SK-N-SH (cell line): ENCODE measurements at regions not wholly inside any gene's neighbourhood (a gene's known extent, or its start where the extent isn't known, plus 50 kb on each side); places are given as distances from the start of the nearest gene placed in this dataset.

Experiments
- CTCF ChIA-PET: fragments of 300-600, 350-600 bp; formaldehyde crosslinking; extraction: SDS; loops from one replicate; lab custom pipeline; 2021; lab: Yijun Ruan, JAX
- POLR2A ChIA-PET: fragments of 350-600 bp; sonication (Branson Sonifier 250); formaldehyde crosslinking; extraction: SDS; loops from one replicate; lab custom pipeline; 2020; ENCODE audit warnings: antibody characterized with exemption, inconsistent platforms; lab: Yijun Ruan, JAX
- DNase-seq: peaks from one replicate; pipeline ENCODE4 v3.0.0; 2012
- H2AFZ ChIP-seq: fragments of 200-600 bp; sonication (generic); 2 replicates; pipeline ENCODE4 v1.8.1; 2016; ENCODE audit warnings: antibody characterized with exemption, mild to moderate bottlenecking, low read depth
- H3F3A ChIP-seq: fragments of 200-600 bp; sonication (generic); replicated peaks from 2 replicates; pipeline ENCODE3; 2016; ENCODE audit warnings: antibody characterized with exemption, mild to moderate bottlenecking; ENCODE audit not compliant: insufficient read depth
- H3K27ac ChIP-seq, 2 experiments: fragments of 200-500 bp in 1 of 2; fragments of 200-600 bp in 1 of 2; sonication (Bioruptor generic) in 1 of 2; sonication (generic), shearing (Covaris generic) in 1 of 2; 2 replicates each; pipeline versions ENCODE4 v1.5.1 to v1.6.1; 2014 to 2016; ENCODE audit warnings: low read depth in 2 of 2, inconsistent platforms in 1 of 2, low read length in 1 of 2, mild to moderate bottlenecking in 1 of 2, mixed read lengths in 1 of 2
- H3K27me3 ChIP-seq: fragments of 200-600 bp; sonication (generic), shearing (Covaris generic); 2 replicates; pipeline ENCODE4 v1.6.1; 2016; ENCODE audit warnings: mixed run types; ENCODE audit not compliant: insufficient read depth
- H3K36me3 ChIP-seq, 2 experiments: fragments of 200-500 bp in 1 of 2; fragments of 200-600 bp in 1 of 2; sonication (Bioruptor generic) in 1 of 2; sonication (generic) in 1 of 2; replicated peaks in 1 of 2; 2 replicates each; pipeline versions ENCODE3 to v1.5.1; 2014 to 2016; ENCODE audit warnings: low read length in 1 of 2, mild to moderate bottlenecking in 1 of 2; ENCODE audit not compliant: insufficient read depth in 2 of 2, control insufficient read depth in 1 of 2
- H3K4me1 ChIP-seq, 2 experiments: fragments of 200-500 bp in 1 of 2; fragments of 200-600 bp in 1 of 2; sonication (Bioruptor generic) in 1 of 2; sonication (generic), shearing (Covaris generic) in 1 of 2; 2 replicates each; pipeline versions ENCODE4 v1.5.1 to v1.6.1; 2014 to 2016; ENCODE audit warnings: low read depth in 1 of 2, low read length in 1 of 2, mixed run types in 1 of 2; ENCODE audit not compliant: insufficient read depth in 2 of 2, control insufficient read depth in 1 of 2
- H3K4me2 ChIP-seq: fragments of 200-600 bp; sonication (generic), shearing (Covaris generic); 2 replicates; pipeline ENCODE4 v1.6.1; 2017; ENCODE audit warnings: mixed run types
- H3K4me3 ChIP-seq, 2 experiments: fragments of 200-500 bp in 1 of 2; fragments of 200-600 bp in 1 of 2; sonication (Bioruptor generic) in 1 of 2; sonication (generic), shearing (Covaris generic) in 1 of 2; 2 replicates each; pipeline versions ENCODE4 v1.5.1 to v1.8.1; 2014 to 2016; ENCODE audit warnings: low read depth in 2 of 2, inconsistent platforms in 1 of 2, low read length in 1 of 2, mild to moderate bottlenecking in 1 of 2, mixed read lengths in 1 of 2, moderate library complexity in 1 of 2
- H3K79me2 ChIP-seq: fragments of 200-600 bp; sonication (generic); 2 replicates; pipeline ENCODE4 v1.8.1; 2017; ENCODE audit warnings: mild to moderate bottlenecking; ENCODE audit not compliant: insufficient read depth
- H3K9ac ChIP-seq: fragments of 200-600 bp; sonication (generic); 2 replicates; pipeline ENCODE4 v1.6.1; 2017; ENCODE audit warnings: mixed run types
- H3K9me2 ChIP-seq: fragments of 200-600 bp; sonication (generic); 2 replicates; pipeline ENCODE4 v1.6.1; 2017; ENCODE audit warnings: mixed run types
- H3K9me3 ChIP-seq: fragments of 200-600 bp; sonication (generic); 2 replicates; pipeline ENCODE4 v1.6.1; 2017; ENCODE audit warnings: mixed run types, mild to moderate bottlenecking, moderate library complexity
- H4K20me1 ChIP-seq: fragments of 200-600 bp; sonication (generic); 2 replicates; pipeline ENCODE4 v1.6.1; 2017; ENCODE audit warnings: mild to moderate bottlenecking, mixed run types; ENCODE audit not compliant: insufficient read depth
- CHD2 ChIP-seq: fragments of 150-350 bp; IDR thresholded peaks from 2 replicates; pipeline ENCODE4 v1.6.1; 2018; ENCODE audit warnings: low read length; ENCODE audit not compliant: partially characterized antibody
- ELF1 ChIP-seq: IDR thresholded peaks from 2 replicates; pipeline ENCODE4 v1.4.0; 2012
- EZH2phosphoT487 ChIP-seq: fragments of 200-600 bp; sonication (generic); IDR thresholded peaks from 2 replicates; pipeline ENCODE4 v1.6.1; 2017; ENCODE audit warnings: low read depth, mixed run types, mild to moderate bottlenecking, antibody characterized with exemption, moderate library complexity, borderline replicate concordance
- FOSL2 ChIP-seq: IDR thresholded peaks from 2 replicates; pipeline ENCODE4 v1.4.0; 2012; ENCODE audit warnings: low read depth, mild to moderate bottlenecking, moderate library complexity, borderline replicate concordance
- GABPA ChIP-seq: IDR thresholded peaks from 2 replicates; pipeline ENCODE4 v1.4.0; 2012; ENCODE audit warnings: low read depth, mild to moderate bottlenecking
- JUND ChIP-seq: IDR thresholded peaks from 2 replicates; pipeline ENCODE4 v1.4.0; 2012
- MEF2A ChIP-seq: IDR thresholded peaks from 2 replicates; pipeline ENCODE4 v1.4.0; 2012; ENCODE audit warnings: low read depth, borderline replicate concordance
- MXI1 ChIP-seq: IDR thresholded peaks from 2 replicates; pipeline ENCODE4 v1.6.1; 2012; ENCODE audit warnings: mild to moderate bottlenecking, low read depth, low read length, improper control_type of control experiment
- NFIC ChIP-seq: IDR thresholded peaks from 2 replicates; pipeline ENCODE4 v1.4.0; 2012; ENCODE audit warnings: borderline replicate concordance
- POLR2AphosphoS5 ChIP-seq: IDR thresholded peaks from 2 replicates; pipeline ENCODE4 v1.6.1; 2012; ENCODE audit warnings: low read depth, low read length
- RAD21 ChIP-seq: IDR thresholded peaks from 2 replicates; pipeline ENCODE4 v1.6.1; 2012; ENCODE audit warnings: mild to moderate bottlenecking, low read length
- RCOR1 ChIP-seq: fragments of 150-350 bp; IDR thresholded peaks from 2 replicates; pipeline ENCODE4 v1.6.1; 2017; ENCODE audit warnings: antibody characterized with exemption, low read length
- RXRA ChIP-seq: IDR thresholded peaks from 2 replicates; pipeline ENCODE4 v1.4.0; 2012; ENCODE audit warnings: low read depth, mild to moderate bottlenecking, borderline replicate concordance
- TCF12 ChIP-seq: IDR thresholded peaks from 2 replicates; pipeline ENCODE4 v1.4.0; 2012
- WGBS: methylation state at CpG from one replicate; pipeline ENCODE4 v1.1.6; 2017; ENCODE audit warnings: low lambda C conversion rate; 5-methylcytosine and 5-hydroxymethylcytosine counted together
- TF ChIP-seq, protein P1 (sequence below): fragments of 150-350 bp; IDR thresholded peaks from 2 replicates; pipeline ENCODE4 v1.6.1; 2016; ENCODE audit warnings: mild to moderate bottlenecking, low read depth, low read length
- TF ChIP-seq, protein P2 (sequence below): fragments of 200-600 bp; sonication (generic); IDR thresholded peaks from 2 replicates; pipeline ENCODE4 v1.6.1; 2017; ENCODE audit warnings: antibody characterized with exemption, mild to moderate bottlenecking, moderate library complexity
- TF ChIP-seq, protein P3 (sequence below): IDR thresholded peaks from 2 replicates; pipeline ENCODE4 v1.6.1; 2012; ENCODE audit warnings: mild to moderate bottlenecking, low read depth, low read length, moderate library complexity
- TF ChIP-seq, protein P4 (sequence below): IDR thresholded peaks from 2 replicates; pipeline ENCODE4 v1.4.0; 2012; ENCODE audit warnings: low read depth

DNA sequence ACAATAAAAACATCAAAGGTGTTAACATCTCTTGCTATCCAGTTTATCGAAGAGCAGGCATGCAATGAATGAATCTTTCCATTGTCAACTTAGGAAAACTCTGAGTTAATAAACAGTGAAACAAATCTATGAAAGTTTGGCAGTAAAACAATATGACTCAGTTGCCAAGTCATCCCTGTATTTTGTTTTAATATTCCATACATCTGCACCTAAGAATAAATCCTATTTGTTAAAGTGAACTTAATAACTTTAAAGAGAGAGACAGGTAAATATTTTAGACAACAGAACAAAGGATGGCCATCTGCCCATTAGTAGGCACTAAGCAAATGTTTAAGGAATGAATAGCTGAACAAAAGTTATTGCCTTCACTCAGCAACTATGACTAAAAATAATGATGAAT lies 700.5 kb upstream of the CELF2 start (continued):
- TF ChIP-seq, protein P1, sequence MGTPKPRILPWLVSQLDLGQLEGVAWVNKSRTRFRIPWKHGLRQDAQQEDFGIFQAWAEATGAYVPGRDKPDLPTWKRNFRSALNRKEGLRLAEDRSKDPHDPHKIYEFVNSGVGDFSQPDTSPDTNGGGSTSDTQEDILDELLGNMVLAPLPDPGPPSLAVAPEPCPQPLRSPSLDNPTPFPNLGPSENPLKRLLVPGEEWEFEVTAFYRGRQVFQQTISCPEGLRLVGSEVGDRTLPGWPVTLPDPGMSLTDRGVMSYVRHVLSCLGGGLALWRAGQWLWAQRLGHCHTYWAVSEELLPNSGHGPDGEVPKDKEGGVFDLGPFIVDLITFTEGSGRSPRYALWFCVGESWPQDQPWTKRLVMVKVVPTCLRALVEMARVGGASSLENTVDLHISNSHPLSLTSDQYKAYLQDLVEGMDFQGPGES = no peak
- TF ChIP-seq RAD21 (no peak), NFIC (no peak), MEF2A (no peak), EZH2phosphoT487 (no peak), RXRA (no peak)
- TF ChIP-seq, protein P2, sequence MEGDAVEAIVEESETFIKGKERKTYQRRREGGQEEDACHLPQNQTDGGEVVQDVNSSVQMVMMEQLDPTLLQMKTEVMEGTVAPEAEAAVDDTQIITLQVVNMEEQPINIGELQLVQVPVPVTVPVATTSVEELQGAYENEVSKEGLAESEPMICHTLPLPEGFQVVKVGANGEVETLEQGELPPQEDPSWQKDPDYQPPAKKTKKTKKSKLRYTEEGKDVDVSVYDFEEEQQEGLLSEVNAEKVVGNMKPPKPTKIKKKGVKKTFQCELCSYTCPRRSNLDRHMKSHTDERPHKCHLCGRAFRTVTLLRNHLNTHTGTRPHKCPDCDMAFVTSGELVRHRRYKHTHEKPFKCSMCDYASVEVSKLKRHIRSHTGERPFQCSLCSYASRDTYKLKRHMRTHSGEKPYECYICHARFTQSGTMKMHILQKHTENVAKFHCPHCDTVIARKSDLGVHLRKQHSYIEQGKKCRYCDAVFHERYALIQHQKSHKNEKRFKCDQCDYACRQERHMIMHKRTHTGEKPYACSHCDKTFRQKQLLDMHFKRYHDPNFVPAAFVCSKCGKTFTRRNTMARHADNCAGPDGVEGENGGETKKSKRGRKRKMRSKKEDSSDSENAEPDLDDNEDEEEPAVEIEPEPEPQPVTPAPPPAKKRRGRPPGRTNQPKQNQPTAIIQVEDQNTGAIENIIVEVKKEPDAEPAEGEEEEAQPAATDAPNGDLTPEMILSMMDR = no peak

DNA sequence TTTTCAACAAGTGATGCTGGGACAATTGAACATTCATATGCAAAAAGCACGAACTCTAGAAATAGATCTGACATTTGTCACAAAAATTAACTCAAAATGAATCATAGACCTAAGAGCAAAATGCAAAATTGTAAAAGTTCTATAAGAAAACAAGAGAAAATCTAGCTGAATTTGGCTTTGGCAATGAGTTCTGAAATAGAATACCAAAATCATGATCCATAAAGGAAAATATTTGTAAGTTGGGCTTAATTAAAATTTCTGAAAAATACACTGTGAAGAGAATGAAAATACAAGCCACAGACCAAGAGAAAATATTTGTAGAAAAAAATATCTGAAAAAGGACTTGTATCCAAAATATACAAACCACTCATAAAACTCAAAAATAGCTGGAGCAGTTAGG lies 698.8 kb upstream of the CELF2 start:
- Histone ChIP-seq H3K36me3 (no peaks in the 10 kb centered on the region), H3K9me3 (0 out of 2 replicates have a peak, but pooled peaks cover 4% of the 10 kb centered on the region), H3K4me1 (no peaks in the 10 kb centered on the region), H3K9me2 (no peaks in the 10 kb centered on the region), H3K79me2 (no peaks in the 10 kb centered on the region), H3K27me3 (no peaks in the 10 kb centered on the region), H4K20me1 (no peaks in the 10 kb centered on the region), H3K4me3 (no peak overlapping the region), H3F3A (no peaks in the 10 kb centered on the region), H3K9ac (no peak overlapping the region), H3K4me2 (no peak overlapping the region), H2AFZ (no peak overlapping the region), H3K27ac (no peak overlapping the region)
- POLR2A ChIA-PET = no interaction called here
- CTCF ChIA-PET = no interaction called here
- DNase-seq = no peak
- TF ChIP-seq RCOR1 (no peak), RAD21 (no peak), TCF12 (no peak), CHD2 (no peak), ELF1 (no peak), JUND (no peak)
- TF ChIP-seq, protein P2 = no peak
- WGBS = 3% methylated on average over 1 of the region's 1 CpG

DNA sequence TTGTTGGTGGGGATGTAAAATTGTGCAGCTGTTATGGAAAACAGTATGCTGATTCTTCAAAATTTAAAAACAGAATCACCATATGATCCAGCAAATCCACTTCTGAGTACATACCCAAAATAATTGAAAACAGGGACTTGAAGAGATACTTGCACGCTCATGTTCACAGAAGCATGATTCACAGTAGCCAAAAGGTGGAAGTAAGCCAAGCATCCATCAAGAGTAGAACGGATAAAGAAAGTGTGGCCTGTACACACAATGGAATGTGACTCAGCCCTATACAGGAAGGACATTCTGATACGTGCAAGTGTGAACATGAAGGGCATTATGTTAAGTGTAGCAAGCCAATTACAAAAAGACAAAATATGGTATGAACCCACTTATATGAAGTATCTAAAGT lies 696.7 kb upstream of the CELF2 start:
- Histone ChIP-seq H3K79me2 (no peaks in the 10 kb centered on the region), H3K36me3 (no peaks in the 10 kb centered on the region), H3K9me2 (no peaks in the 10 kb centered on the region), H3F3A (no peaks in the 10 kb centered on the region), H3K4me1 (no peaks in the 10 kb centered on the region), H3K27ac (no peak overlapping the region), H3K9me3 (0 out of 2 replicates have a peak, but pooled peaks cover 4% of the 10 kb centered on the region), H3K4me3 (no peak overlapping the region), H3K4me2 (no peak overlapping the region), H2AFZ (no peak overlapping the region), H3K27me3 (no peaks in the 10 kb centered on the region), H3K9ac (no peak overlapping the region), H4K20me1 (no peaks in the 10 kb centered on the region)
- WGBS = 5% methylated on average over 3 of the region's 3 CpGs
- CTCF ChIA-PET = no interaction called here
- POLR2A ChIA-PET = no interaction called here
- no peak for DNase-seq
- TF ChIP-seq MXI1 (no peak), FOSL2 (no peak), POLR2AphosphoS5 (no peak), CHD2 (no peak), GABPA (no peak), EZH2phosphoT487 (no peak)
- TF ChIP-seq, protein P3, sequence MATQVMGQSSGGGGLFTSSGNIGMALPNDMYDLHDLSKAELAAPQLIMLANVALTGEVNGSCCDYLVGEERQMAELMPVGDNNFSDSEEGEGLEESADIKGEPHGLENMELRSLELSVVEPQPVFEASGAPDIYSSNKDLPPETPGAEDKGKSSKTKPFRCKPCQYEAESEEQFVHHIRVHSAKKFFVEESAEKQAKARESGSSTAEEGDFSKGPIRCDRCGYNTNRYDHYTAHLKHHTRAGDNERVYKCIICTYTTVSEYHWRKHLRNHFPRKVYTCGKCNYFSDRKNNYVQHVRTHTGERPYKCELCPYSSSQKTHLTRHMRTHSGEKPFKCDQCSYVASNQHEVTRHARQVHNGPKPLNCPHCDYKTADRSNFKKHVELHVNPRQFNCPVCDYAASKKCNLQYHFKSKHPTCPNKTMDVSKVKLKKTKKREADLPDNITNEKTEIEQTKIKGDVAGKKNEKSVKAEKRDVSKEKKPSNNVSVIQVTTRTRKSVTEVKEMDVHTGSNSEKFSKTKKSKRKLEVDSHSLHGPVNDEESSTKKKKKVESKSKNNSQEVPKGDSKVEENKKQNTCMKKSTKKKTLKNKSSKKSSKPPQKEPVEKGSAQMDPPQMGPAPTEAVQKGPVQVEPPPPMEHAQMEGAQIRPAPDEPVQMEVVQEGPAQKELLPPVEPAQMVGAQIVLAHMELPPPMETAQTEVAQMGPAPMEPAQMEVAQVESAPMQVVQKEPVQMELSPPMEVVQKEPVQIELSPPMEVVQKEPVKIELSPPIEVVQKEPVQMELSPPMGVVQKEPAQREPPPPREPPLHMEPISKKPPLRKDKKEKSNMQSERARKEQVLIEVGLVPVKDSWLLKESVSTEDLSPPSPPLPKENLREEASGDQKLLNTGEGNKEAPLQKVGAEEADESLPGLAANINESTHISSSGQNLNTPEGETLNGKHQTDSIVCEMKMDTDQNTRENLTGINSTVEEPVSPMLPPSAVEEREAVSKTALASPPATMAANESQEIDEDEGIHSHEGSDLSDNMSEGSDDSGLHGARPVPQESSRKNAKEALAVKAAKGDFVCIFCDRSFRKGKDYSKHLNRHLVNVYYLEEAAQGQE = no peak
- TF ChIP-seq, protein P4, sequence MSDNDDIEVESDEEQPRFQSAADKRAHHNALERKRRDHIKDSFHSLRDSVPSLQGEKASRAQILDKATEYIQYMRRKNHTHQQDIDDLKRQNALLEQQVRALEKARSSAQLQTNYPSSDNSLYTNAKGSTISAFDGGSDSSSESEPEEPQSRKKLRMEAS = no peak
